Tongue (tissue), 2 donors: ENCODE measurements at regions not wholly inside any gene's neighbourhood (a gene's known extent, or its start where the extent isn't known, plus 50 kb on each side); places are given as distances from the start of the nearest gene placed in this dataset. TPM values are rescaled to one million over a fixed set of nuclear protein-coding genes. Genes with fewer than 3 reads are reported as not detected.
"Not testable (repeated sequence)": the region's sequence is repeated elsewhere in the genome, so short reads cannot be mapped to it uniquely, and the experiment has no call there.

Source experiments
- DNase-seq: peaks from one replicate; pipeline ENCODE4 v3.0.0-alpha.2; 2015
- small RNA-seq: library from RNA; depleted of rRNA; stranded (forward); fragments of <200 nt; gene quantifications from one replicate; pipeline ENCODE3, GENCODE V24; 2014; ENCODE audit warnings: low replicate concordance

GRCh38 chr20:47842004-47842403 lies 56.7 kb upstream of the SULF2 start:
- not testable (repeated sequence) for DNase-seq

DNA sequence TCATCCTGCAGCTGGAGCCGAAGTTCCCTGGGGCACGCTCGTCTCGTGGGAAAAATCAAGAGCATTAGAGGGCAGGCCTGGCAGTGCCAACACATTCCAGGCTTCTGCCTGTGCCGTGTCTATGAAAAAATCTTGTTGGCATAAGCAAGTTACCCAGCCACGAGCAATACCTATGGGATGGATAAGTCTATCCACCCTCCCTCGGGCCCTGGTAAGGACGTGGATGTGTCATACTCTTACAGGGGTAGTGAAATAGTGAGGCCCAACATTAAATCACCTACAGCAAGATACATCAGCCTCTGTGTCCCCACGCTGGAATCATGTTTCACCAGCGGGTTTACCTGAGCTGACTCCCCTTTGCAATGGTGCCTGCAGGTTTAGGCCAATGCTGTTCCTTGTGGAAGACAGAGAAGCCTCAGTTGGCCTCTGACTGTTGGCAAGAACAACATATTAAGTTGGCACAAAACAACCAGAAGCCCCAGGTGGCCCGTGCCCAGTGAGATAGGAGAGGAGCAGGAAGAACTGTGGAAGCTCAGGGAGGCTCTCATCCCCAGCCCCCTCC lies 51.1 kb upstream of the SULF2 start:
- not testable (repeated sequence) for DNase-seq

Small RNA genes lying in the stretch of these regions (small RNA-seq; reads per million reads assigned to genes)
- gene RNA5SP486 = 0.10 reads per million
- gene RNU7-144P = not detected
- not detected for gene RNU7-92P
